SU-DHL-6 (cell line): ENCODE measurements at regions not wholly inside any gene's neighbourhood (a gene's known extent, or its start where the extent isn't known, plus 50 kb on each side); places are given as distances from the start of the nearest gene placed in this dataset.

Experiments
- H2AFZ ChIP-seq: fragments of 200-600 bp; sonication (generic); 2 replicates; pipeline ENCODE4 v1.6.1; 2014; ENCODE audit warnings: low read depth, mild to moderate bottlenecking, moderate library complexity, mixed read lengths, antibody characterized with exemption, low read length; ENCODE audit not compliant: severe bottlenecking
- H3F3A ChIP-seq: fragments of 200-600 bp; shearing (Covaris generic); 2 replicates; pipeline ENCODE4 v1.6.0; 2016; ENCODE audit warnings: antibody characterized with exemption, mild to moderate bottlenecking; ENCODE audit not compliant: insufficient read depth
- H3K27ac ChIP-seq: fragments of 200-600 bp; sonication (generic); 2 replicates; pipeline ENCODE4 v1.5.1; 2016; ENCODE audit warnings: low read depth, mild to moderate bottlenecking, low read length, moderate library complexity, mixed read lengths
- H3K27me3 ChIP-seq: fragments of 200-600 bp; sonication (generic), shearing (Covaris generic); 2 replicates; pipeline ENCODE4 v1.6.0; 2014; ENCODE audit warnings: mild to moderate bottlenecking, low read length
- H3K36me3 ChIP-seq: fragments of 200-600 bp; sonication (generic); 2 replicates; pipeline ENCODE4 v1.6.1; 2014; ENCODE audit warnings: mild to moderate bottlenecking, low read length, mixed read lengths
- H3K4me2 ChIP-seq: fragments of 300-600, 200-600 bp; shearing (Covaris generic), sonication (generic); 2 replicates; pipeline ENCODE4 v1.6.0; 2014; ENCODE audit warnings: low read length, low read depth, mild to moderate bottlenecking; ENCODE audit not compliant: poor library complexity, severe bottlenecking
- H3K4me3 ChIP-seq: fragments of 200-600 bp; sonication (generic); 2 replicates; pipeline ENCODE4 v1.5.1; 2014; ENCODE audit warnings: antibody characterized with exemption, low read length, mild to moderate bottlenecking, mixed read lengths; ENCODE audit not compliant: insufficient read depth, poor library complexity, severe bottlenecking
- H3K79me2 ChIP-seq: fragments of 200-600 bp; sonication (generic); 2 replicates; pipeline ENCODE4 v1.6.1; 2014; ENCODE audit warnings: mild to moderate bottlenecking, low read length, moderate library complexity; ENCODE audit not compliant: insufficient read depth
- H3K9ac ChIP-seq: fragments of 200-600 bp; sonication (generic); 2 replicates; pipeline ENCODE4 v1.7.0; 2014; ENCODE audit warnings: mild to moderate bottlenecking, low read length
- H3K9me2 ChIP-seq: fragments of 200-600 bp; sonication (generic); replicated peaks from 2 replicates; pipeline ENCODE4 v1.6.1; 2014; ENCODE audit warnings: low read length; ENCODE audit not compliant: insufficient read depth
- H3K9me3 ChIP-seq: fragments of 200-600 bp; sonication (generic); 2 replicates; pipeline ENCODE4 v1.6.1; 2014; ENCODE audit warnings: low read length, mixed read lengths; ENCODE audit not compliant: insufficient read depth
- H4K20me1 ChIP-seq: fragments of 200-600 bp; sonication (generic); 2 replicates; pipeline ENCODE4 v1.6.1; 2014; ENCODE audit warnings: low read depth, mild to moderate bottlenecking, antibody characterized with exemption, low read length, moderate library complexity, mixed read lengths
- EZH2phosphoT487 ChIP-seq: fragments of 200-600 bp; sonication (generic), shearing (Covaris generic); conservative IDR thresholded peaks from 2 replicates; pipeline ENCODE4 v1.6.1; 2018; ENCODE audit warnings: mild to moderate bottlenecking, antibody characterized with exemption, low read length, moderate library complexity, mixed read lengths
- TF ChIP-seq, protein P1 (sequence below): fragments of 200-600 bp; sonication (generic); IDR thresholded peaks from one replicate; pipeline ENCODE4 v1.5.1; 2017; ENCODE audit warnings: antibody characterized with exemption, mild to moderate bottlenecking, low read length, moderate library complexity; ENCODE audit not compliant: insufficient read depth, poor library complexity, severe bottlenecking

DNA sequence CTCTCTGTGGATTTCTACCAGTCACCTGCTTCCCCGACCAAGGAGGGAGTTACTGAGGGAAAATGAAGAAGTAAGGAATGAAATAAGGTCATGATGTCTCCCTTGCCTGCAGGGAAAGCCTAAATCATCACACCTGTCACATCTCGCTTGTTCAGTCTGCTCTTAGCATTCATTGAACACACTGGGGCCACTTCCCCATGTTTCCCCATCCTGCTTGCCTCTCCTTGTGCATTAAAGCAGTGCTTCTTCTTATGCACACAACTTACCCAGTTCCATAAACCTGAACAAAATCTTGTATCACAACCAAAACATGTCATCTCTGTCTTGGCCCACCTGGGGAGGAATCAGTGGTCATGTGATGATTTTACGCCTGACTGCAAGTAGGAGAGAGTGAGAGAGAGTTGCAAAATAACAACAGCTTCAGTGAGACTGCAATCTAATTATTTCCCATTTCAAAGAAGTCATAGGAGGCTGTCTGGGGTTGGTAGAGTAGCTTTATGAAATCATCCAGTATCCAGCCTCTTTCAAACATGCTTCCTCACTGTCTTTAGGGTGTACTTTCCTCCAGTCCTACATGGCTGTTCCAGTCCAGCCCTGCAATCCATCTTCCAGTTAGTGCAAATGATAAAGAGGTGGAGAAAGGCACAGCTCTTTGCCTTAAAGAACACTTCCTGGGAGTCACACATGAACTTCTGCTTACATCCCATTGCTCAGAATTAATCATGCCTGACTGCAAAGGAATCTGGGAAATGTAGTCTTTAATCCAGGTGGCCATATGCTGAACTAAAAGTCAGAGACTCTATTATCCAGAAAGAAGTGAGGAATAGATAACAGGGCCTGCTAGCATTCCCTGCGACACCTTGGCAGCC, 220.1 kb downstream of the HAUS1 start:
- no peaks in the 10 kb centered on the region for H3K27me3 ChIP-seq
- no peak overlapping the region for H3K4me2 ChIP-seq
- no peak overlapping the region for H3K9ac ChIP-seq
- no peak overlapping the region for H3K4me3 ChIP-seq
- H3K79me2 ChIP-seq: no peaks in the 10 kb centered on the region
- no peaks in the 10 kb centered on the region for H4K20me1 ChIP-seq
- no peak overlapping the region for H2AFZ ChIP-seq
- no peaks in the 10 kb centered on the region for H3K36me3 ChIP-seq
- no peaks in the 10 kb centered on the region for H3K9me2 ChIP-seq
- no peak overlapping the region for H3K27ac ChIP-seq
- TF ChIP-seq, protein P1, sequence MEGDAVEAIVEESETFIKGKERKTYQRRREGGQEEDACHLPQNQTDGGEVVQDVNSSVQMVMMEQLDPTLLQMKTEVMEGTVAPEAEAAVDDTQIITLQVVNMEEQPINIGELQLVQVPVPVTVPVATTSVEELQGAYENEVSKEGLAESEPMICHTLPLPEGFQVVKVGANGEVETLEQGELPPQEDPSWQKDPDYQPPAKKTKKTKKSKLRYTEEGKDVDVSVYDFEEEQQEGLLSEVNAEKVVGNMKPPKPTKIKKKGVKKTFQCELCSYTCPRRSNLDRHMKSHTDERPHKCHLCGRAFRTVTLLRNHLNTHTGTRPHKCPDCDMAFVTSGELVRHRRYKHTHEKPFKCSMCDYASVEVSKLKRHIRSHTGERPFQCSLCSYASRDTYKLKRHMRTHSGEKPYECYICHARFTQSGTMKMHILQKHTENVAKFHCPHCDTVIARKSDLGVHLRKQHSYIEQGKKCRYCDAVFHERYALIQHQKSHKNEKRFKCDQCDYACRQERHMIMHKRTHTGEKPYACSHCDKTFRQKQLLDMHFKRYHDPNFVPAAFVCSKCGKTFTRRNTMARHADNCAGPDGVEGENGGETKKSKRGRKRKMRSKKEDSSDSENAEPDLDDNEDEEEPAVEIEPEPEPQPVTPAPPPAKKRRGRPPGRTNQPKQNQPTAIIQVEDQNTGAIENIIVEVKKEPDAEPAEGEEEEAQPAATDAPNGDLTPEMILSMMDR: no peak
- TF ChIP-seq EZH2phosphoT487: no peak
- H3K9me3 ChIP-seq: no peaks in the 10 kb centered on the region
- H3F3A ChIP-seq: no peaks in the 10 kb centered on the region

DNA sequence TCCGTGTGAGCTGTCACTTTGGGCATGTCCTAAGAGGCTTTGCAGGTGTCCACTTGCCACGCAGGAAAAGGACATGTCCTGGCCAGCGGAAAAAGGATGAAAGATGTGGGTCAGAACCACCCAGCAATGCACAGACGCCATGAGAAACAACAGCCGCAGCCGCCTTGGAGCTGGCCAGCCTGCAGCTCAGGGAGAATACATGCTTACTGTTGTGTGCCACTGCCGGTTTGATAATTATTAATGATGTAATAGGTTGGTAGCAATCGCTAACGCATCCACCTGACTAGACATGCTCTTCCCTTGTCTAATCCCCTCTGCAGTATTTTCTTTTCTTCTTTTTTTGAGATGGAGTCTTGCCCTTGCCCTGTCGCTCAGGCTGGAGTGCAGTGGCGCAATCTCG, 221.7 kb downstream of the HAUS1 start:
- H2AFZ ChIP-seq: no peak overlapping the region
- H3K36me3 ChIP-seq: no peaks in the 10 kb centered on the region
- TF ChIP-seq, protein P1: no peak
- TF ChIP-seq EZH2phosphoT487: no peak
- no peak overlapping the region for H3K4me3 ChIP-seq
- H3K4me2 ChIP-seq: no peak overlapping the region
- no peaks in the 10 kb centered on the region for H3K79me2 ChIP-seq
- no peak overlapping the region for H3K9ac ChIP-seq
- no peaks in the 10 kb centered on the region for H3K9me2 ChIP-seq
- no peak overlapping the region for H3K27ac ChIP-seq
- no peaks in the 10 kb centered on the region for H3K9me3 ChIP-seq
- no peaks in the 10 kb centered on the region for H3K27me3 ChIP-seq
- H3F3A ChIP-seq: no peaks in the 10 kb centered on the region
- no peaks in the 10 kb centered on the region for H4K20me1 ChIP-seq

DNA sequence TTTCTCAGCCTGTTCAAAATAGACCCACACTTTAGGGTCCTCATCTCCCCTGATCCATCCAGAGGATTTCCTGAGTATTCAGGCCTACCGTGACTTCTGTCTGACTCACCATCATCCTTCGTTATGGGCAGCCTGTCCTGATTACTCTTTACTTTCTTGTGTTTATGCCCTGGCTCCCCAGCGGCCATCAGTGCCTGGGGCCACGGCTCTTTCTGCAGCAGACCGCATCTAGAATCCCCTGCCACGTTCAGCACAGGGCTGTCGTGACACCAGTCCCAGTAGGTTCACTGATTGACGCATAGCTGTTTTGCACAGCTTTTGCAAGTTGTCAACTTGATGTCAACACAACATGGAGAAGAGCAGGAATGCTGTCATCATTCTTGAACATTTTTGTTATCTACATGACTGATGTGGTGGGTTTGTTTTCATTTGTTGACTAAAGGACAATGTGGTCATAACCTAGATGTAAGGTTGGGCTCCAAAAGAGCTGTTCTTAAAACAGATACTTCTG, 225.6 kb downstream of the HAUS1 start:
- no peaks in the 10 kb centered on the region for H4K20me1 ChIP-seq
- H3K4me2 ChIP-seq: no peak overlapping the region
- TF ChIP-seq, protein P1: no peak
- no peak for TF ChIP-seq EZH2phosphoT487

More for the DNA sequence above, 225.6 kb downstream of the HAUS1 start:
- no peaks in the 10 kb centered on the region for H3K27me3 ChIP-seq
- no peaks in the 10 kb centered on the region for H3K9me2 ChIP-seq
- H3K36me3 ChIP-seq: no peaks in the 10 kb centered on the region
- no peak overlapping the region for H3K4me3 ChIP-seq
- H3K9me3 ChIP-seq: no peaks in the 10 kb centered on the region
- no peak overlapping the region for H3K27ac ChIP-seq
- no peaks in the 10 kb centered on the region for H3K79me2 ChIP-seq
- H3K9ac ChIP-seq: no peak overlapping the region
- no peaks in the 10 kb centered on the region for H3F3A ChIP-seq
- no peak overlapping the region for H2AFZ ChIP-seq
